NCI-H510A (cell line): ENCODE measurements at regions not wholly inside any gene's neighbourhood (a gene's known extent, or its start where the extent isn't known, plus 50 kb on each side); places are given as distances from the start of the nearest gene placed in this dataset.
"Not testable (repeated sequence)": the region's sequence is repeated elsewhere in the genome, so short reads cannot be mapped to it uniquely, and the experiment has no call there.

Source experiments
- DNase-seq: peaks from one replicate; lab custom pipeline; 2025; lab: John Stamatoyannopoulos, UW

- DNase-seq: no peak
Observed at GRCh38 chr20:12113468-12114371, 196.0 kb downstream of the BTBD3 start.

DNA sequence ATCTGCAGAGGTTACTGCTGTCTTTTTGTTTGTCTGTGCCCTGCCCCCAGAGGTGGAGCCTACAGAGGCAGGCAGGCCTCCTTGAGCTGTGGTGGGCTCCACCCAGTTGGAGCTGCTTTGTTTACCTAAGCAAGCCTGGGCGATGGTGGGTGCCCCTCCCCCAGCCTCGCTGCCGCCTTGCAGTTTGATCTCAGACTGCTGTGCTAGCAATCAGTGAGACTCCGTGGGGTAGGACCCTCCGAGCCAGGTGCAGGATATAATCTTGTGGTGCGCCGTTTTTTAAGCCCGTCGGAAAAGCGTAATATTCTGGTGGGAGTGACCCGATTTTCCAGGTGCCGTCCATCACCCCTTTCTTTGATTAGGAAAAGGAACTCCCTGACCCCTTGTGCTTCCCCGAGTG lies 211.4 kb downstream of the BTBD3 start:
- DNase-seq: not testable (repeated sequence)

GRCh38 chr20:12129532-12129931 lies 211.8 kb downstream of the BTBD3 start:
- DNase-seq: not testable (repeated sequence)

- DNase-seq: no peak
Observed at GRCh38 chr20:12130781-12131180, 213.1 kb downstream of the BTBD3 start.

- DNase-seq: no peak
Observed at GRCh38 chr20:12133553-12133952, 215.9 kb downstream of the BTBD3 start.

DNA sequence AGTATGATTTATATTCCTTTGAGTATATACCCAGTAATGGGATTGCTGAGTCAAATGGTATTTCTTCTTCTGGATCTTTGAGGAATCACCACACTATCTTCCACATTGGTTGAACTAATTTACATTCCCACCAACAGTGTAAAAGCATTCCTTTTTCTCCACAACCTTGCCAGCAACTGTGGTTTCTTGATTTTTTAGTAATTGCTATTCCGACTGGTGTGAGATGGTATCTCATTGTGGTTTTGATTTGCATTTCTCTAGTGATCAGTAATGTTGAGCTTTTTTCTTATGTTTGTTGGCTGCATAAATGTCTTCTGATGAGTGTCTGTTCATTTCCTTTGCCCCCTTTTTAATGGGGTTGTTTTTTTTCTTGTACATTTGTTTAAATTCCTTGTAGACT lies 228.3 kb downstream of the BTBD3 start:
- not testable (repeated sequence) for DNase-seq

DNA sequence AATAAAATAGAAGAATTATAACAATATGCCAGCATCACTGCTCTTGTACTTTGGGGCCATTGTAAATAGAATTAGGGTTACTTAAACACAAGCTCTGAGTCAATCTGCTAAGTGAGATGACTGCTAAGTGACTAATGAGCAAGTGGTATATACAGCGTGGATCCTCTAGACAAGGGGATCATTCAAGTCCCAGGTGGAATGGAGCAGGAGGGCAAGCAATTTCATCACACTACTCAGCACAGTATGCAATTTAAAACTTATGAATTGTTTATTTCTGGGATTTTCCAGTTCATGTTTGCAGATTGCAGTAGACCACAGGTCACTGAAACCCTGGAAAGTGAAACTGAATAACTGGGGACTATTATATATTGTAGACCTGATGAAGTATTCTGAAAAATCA lies 235.3 kb downstream of the BTBD3 start:
- no peak for DNase-seq

GRCh38 chr20:12153628-12154027 lies 235.9 kb downstream of the BTBD3 start:
- no peak for DNase-seq

DNA sequence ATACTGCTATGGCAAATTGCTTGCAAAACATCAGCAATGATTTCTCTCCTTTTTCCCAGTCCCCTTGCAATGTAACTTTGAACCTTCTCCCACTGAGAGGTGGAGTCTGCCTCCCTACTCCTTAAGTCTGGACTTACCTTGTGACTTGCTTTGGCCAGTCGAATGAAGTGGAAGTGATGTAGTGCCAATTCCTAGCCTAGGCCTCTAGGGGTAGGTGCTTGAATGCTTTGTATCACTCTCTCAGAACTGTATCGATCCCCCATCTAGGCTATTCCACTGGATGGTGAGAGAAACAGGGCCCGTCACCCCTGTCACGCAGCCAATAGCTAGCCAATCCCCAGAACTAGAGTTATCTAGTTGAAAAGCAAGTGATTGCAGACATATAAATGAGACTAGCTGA lies 238.6 kb downstream of the BTBD3 start:
- no peak for DNase-seq

GRCh38 chr20:12159261-12159660 lies 241.6 kb downstream of the BTBD3 start:
- no peak for DNase-seq

DNA sequence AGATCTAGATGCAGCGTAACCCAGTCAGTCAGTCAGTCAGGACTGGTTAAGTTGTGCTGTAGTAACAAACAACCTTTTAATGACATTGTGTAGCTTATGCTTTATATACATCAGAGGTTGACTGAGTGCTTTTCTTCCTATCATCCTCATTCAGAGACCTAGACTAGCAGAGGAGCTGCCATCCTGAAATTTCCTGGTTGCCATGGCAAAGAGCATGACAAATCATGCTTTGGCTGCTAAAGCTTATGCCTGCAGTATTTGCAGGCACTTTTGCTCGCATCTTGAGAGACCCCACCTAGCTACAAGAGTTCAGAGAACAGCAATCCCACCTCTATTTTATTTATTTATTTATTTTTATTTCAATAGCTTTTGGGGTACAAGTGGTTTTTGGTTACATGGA lies 244.0 kb downstream of the BTBD3 start:
- no peak for DNase-seq

GRCh38 chr20:12166053-12166717 lies 248.5 kb downstream of the BTBD3 start:
- no peak for DNase-seq

DNA sequence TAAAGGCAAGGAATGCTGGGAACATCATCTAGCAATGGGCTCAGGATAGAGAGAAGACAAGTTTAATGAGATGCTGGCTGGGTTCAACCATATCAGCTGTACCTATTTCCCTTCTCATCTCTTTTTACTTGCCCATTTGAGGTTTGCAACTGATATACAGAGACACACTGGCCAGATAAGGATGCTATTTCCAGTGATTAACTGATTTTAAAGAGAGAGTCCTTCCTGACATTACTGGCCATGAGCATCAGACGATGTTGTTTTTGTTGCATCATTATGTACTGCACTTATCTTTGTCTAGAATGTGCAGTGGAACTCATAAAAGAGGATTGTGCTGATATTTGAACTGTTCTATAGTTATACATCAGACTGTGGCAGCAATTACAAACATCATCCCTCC lies 252.7 kb downstream of the BTBD3 start:
- DNase-seq: no peak

DNA sequence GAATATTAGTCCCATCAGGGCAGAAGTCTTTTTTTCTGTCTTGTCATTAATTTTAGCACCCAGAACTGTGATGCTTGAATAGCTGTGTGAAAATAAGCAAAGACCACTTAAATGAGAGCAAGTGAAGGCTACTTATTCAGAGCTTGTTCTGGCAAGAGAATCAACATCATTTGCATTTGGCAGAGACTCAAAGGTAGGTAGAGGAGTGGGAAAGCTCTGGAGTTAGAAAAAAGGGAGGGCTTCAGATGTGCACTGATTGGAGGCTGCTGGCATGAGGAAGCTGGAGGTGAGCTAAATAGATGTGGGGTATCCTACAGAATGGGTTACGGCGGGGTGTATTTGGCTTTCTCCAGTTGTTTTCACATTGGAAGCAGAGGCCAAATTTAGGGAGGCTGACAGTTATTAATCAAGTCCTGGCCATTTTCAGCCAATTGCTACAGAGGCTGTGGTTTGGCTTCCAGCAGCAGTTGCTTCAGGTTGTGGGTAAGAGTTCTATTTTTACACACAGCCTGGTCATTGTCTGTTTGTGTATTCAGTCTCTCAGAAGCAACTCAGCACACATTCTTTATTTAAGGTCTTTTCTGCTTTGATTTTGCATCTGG lies 254.3 kb downstream of the BTBD3 start:
- no peak for DNase-seq

DNA sequence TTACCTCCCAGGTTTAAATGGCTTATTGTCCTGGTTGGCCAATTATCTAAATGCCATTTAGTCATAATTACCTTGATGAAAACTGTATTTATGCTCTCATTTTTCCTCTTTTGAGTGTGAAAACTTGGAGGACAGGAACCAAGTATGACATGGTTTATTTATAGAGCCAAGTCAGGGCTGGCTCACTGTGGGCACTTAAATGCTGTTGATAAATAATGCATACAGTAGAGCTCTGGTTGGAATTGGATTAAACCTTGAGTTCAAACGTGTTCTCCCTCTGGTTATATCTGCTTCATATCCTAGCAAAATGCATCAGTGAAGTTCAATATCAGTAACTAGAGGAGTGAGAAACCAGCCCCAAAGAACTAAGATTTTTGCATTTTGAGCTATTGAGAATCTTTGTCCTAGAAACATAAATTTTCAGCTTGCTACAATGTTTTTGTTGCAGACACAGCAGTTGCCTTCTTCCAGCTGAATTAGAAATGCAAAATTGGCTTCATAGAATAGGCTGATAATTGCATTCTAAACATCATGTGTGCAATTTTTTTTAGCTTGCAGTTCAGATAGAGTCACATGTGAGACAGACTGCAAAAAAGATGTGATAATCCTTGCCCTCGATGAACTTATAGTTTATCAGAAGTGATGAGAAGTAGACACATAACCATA lies 255.8 kb downstream of the BTBD3 start:
- no peak for DNase-seq

GRCh38 chr20:12175538-12175937 lies 257.8 kb downstream of the BTBD3 start:
- no peak for DNase-seq

- no peak for DNase-seq
Observed at GRCh38 chr20:12177657-12178293, 260.1 kb downstream of the BTBD3 start.

DNA sequence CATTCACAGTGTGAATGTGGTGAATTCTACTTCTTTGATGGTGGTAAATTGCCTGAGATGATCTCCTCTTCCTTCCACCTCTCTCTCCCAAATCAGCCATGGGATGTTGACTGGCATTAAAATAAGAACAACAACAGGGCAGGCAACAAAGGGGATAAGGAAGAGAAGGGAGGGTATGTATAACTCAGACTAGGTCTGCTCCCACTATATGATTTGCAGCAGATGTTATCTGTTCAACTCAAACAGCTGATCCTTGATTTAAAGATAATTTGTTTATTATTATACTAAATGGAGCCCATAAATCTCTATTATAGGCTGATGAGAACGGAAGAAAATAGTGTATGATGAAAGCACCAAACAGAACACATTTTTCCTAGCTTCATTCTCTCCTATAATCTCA lies 262.0 kb downstream of the BTBD3 start:
- DNase-seq: no peak

DNA sequence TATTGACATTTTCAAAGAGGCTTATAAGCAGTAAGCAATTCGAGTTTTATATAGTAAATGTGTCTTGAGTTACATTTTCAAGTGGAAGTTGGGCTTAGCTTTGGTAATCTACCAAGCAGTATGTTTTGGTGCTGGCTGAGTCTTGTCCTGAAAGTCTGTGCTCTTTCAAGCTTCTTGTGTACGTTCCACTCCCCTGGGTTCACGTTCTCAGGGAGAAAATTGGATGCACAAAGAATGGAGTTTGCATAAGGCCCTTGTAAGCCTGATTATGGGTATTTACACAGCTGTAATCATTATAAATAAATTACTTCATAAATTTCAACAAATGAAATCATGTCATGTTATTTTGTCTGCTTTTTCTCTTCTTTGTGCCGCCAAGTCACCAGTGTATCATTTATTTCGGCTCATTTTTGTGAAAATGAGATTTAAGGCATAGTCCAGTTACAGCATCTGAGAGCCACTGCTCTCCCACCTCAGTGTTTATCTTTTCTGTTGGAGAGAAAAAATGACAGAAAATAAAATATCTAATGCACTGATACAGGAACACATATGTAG lies 262.5 kb downstream of the BTBD3 start:
- no peak for DNase-seq

- no peak for DNase-seq
Observed at GRCh38 chr20:12198281-12198680, 280.6 kb downstream of the BTBD3 start.

DNA sequence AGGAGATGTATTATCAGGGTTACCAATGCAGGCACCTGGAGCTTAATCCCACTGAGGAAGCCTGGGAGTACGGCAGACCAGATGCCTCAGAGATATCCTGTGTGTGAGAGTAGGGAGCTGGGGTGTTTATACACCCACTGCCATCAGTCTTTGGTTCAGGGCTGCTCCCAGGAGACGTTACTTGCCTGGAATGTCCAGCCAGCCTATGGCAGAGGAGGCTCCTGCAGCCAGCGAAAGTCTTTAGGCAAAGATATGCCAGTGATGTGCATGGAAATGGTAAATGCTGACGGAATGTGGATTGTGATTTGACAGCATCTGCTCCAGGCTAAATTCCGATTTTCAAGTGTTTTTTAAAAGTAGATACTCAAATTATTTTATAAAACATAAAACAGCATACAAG lies 282.0 kb downstream of the BTBD3 start:
- DNase-seq: no peak
